Gastroesophageal sphincter (tissue), 4 donors: ENCODE measurements at regions not wholly inside any gene's neighbourhood (a gene's known extent, or its start where the extent isn't known, plus 50 kb on each side); places are given as distances from the start of the nearest gene placed in this dataset.
A peak's percentile ranks its signal among the peaks of the same experiment; 100 is the strongest.

Experiments used
- ATAC-seq: fragments of 150-250 bp; one replicate; pipeline ENCODE4 v1.9.1; 2016; ENCODE audit warnings: mild to moderate bottlenecking, moderate library complexity
- H3K27ac ChIP-seq, 4 donors: fragments of 200-600 bp; sonication (generic) in 3 of 4; 1 replicate in 3 of 4; 2 replicates in 1 of 4; pipeline ENCODE4 v1.5.1; 2016 to 2019
- H3K27me3 ChIP-seq: fragments of 200-600 bp; sonication (generic); one replicate; pipeline ENCODE4 v1.5.1; 2019
- H3K36me3 ChIP-seq, 2 donors: fragments of 200-600 bp; sonication (generic); one replicate each; pipeline ENCODE4 v1.5.1; 2019; ENCODE audit warnings: control low read depth in 1 of 2
- H3K4me1 ChIP-seq, 3 donors: fragments of 200-600 bp; sonication (generic); 1 replicate in 2 of 3; 2 replicates in 1 of 3; pipeline ENCODE4 v1.5.1; 2016 to 2019; ENCODE audit warnings: control low read depth in 2 of 3
- H3K4me3 ChIP-seq, 2 donors: fragments of 200-600 bp; sonication (generic); one replicate each; pipeline ENCODE4 v1.5.1; 2019; ENCODE audit warnings: mild to moderate bottlenecking in 1 of 2, moderate library complexity in 1 of 2
- H3K9me3 ChIP-seq, 3 donors: fragments of 200-600 bp; sonication (generic); one replicate each; pipeline ENCODE4 v1.5.1; 2017 to 2019; ENCODE audit warnings: control low read depth in 2 of 3
- EP300 ChIP-seq: sonication (generic); formaldehyde crosslinking; IDR thresholded peaks from one replicate; pipeline ENCODE4 v1.6.1; 2017; ENCODE audit warnings: antibody characterized with exemption, mild to moderate bottlenecking
- POLR2A ChIP-seq, 2 donors: fragments of 450-650 bp; IDR thresholded peaks; one replicate each; pipeline ENCODE4 v1.6.1; 2017; ENCODE audit warnings: antibody characterized with exemption in 2 of 2, mild to moderate bottlenecking in 2 of 2, moderate library complexity in 1 of 2
- POLR2AphosphoS5 ChIP-seq: sonication (generic); formaldehyde crosslinking; IDR thresholded peaks from one replicate; pipeline ENCODE4 v1.6.1; 2017; ENCODE audit warnings: antibody characterized with exemption
- WGBS, 2 donors: methylation state at CpG; one replicate each; pipeline ENCODE4 v1.1.5; 2018; ENCODE audit warnings: low coverage in 1 of 2; 5-methylcytosine and 5-hydroxymethylcytosine counted together
- TF ChIP-seq, protein P1 (sequence below), 4 experiments: fragments of 200-600 bp in 2 of 4; fragments of 450-650 bp in 2 of 4; sonication (generic) in 1 of 4; IDR thresholded peaks; one replicate each; pipeline ENCODE4 v1.5.1; 2017 to 2019; ENCODE audit warnings: antibody characterized with exemption in 4 of 4, mild to moderate bottlenecking in 2 of 4, moderate library complexity in 2 of 4

DNA sequence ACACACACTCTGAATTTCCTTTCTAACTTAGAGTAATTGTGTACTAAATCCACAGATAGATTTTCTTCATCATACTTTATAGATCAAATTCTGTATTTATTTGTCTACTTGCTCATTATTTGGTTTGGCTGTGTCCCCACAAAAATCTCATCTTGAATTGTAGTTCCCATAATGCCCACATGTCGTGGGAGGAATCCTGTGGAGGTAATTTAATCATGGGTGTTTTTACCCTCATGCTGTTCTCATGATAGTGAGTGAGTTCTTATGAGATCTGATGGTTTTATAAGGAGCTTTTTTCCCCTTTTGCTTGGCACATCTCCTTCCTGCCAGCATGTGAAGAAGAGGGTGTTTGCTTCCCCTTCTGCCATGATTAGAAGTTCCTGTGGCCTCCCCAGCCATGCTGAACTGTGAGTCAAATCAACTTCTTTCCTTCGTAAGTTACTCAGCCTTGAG is 198.3 kb upstream of the TGFBR2 start:
- 82 to 100% methylated on average over 1 to 2 of the region's 2 CpGs for WGBS, 2 donors
- Histone ChIP-seq H3K36me3 (no peaks in the 10 kb centered on the region), H3K27ac (no peak overlapping the region), H3K9me3 (no peaks in the 10 kb centered on the region), H3K4me1 (peaks cover 0 to 5% (median 3%) of the 10 kb centered on the region in 3 donors), H3K4me3 (no peak overlapping the region), H3K27me3 (no peaks in the 10 kb centered on the region)
- TF ChIP-seq POLR2AphosphoS5 (no peak), EP300 (no peak), POLR2A (IDR thresholded peaks at IDR 0.05) (no peak)
- TF ChIP-seq, protein P1, sequence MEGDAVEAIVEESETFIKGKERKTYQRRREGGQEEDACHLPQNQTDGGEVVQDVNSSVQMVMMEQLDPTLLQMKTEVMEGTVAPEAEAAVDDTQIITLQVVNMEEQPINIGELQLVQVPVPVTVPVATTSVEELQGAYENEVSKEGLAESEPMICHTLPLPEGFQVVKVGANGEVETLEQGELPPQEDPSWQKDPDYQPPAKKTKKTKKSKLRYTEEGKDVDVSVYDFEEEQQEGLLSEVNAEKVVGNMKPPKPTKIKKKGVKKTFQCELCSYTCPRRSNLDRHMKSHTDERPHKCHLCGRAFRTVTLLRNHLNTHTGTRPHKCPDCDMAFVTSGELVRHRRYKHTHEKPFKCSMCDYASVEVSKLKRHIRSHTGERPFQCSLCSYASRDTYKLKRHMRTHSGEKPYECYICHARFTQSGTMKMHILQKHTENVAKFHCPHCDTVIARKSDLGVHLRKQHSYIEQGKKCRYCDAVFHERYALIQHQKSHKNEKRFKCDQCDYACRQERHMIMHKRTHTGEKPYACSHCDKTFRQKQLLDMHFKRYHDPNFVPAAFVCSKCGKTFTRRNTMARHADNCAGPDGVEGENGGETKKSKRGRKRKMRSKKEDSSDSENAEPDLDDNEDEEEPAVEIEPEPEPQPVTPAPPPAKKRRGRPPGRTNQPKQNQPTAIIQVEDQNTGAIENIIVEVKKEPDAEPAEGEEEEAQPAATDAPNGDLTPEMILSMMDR (IDR thresholded peaks at IDR 0.05): no peak
- no peak for ATAC-seq

GRCh38 chr3:30418443-30418842 is 188.0 kb upstream of the TGFBR2 start:
- Histone ChIP-seq H3K4me1 (no peaks in the 10 kb centered on the region), H3K36me3 (no peaks in the 10 kb centered on the region), H3K27ac (no peak overlapping the region), H3K27me3 (no peaks in the 10 kb centered on the region), H3K9me3 (no peaks in the 10 kb centered on the region), H3K4me3 (no peak overlapping the region)
- ATAC-seq: no peak
- 87 to 89% methylated on average over 1 of the region's 1 CpG for WGBS, 2 donors
- TF ChIP-seq POLR2A (IDR thresholded peaks at IDR 0.05) (no peak), EP300 (no peak), POLR2AphosphoS5 (no peak)

- Histone ChIP-seq H3K27me3 (no peaks in the 10 kb centered on the region), H3K27ac (no peak overlapping the region), H3K9me3 (no peaks in the 10 kb centered on the region), H3K4me3 (no peak overlapping the region), H3K36me3 (no peaks in the 10 kb centered on the region), H3K4me1 (peaks cover 3 to 11% (median 9%) of the 10 kb centered on the region in 3 donors)
- WGBS, 2 donors: 65 to 81% methylated on average over 2 of the region's 2 CpGs
- TF ChIP-seq, protein P1 (IDR thresholded peaks at IDR 0.05): no peak
- TF ChIP-seq POLR2AphosphoS5: peak; percentile 36
- no peak for ATAC-seq
These were observed 185.1 kb upstream of the TGFBR2 start for GRCh38 chr3:30421266-30421665.

DNA sequence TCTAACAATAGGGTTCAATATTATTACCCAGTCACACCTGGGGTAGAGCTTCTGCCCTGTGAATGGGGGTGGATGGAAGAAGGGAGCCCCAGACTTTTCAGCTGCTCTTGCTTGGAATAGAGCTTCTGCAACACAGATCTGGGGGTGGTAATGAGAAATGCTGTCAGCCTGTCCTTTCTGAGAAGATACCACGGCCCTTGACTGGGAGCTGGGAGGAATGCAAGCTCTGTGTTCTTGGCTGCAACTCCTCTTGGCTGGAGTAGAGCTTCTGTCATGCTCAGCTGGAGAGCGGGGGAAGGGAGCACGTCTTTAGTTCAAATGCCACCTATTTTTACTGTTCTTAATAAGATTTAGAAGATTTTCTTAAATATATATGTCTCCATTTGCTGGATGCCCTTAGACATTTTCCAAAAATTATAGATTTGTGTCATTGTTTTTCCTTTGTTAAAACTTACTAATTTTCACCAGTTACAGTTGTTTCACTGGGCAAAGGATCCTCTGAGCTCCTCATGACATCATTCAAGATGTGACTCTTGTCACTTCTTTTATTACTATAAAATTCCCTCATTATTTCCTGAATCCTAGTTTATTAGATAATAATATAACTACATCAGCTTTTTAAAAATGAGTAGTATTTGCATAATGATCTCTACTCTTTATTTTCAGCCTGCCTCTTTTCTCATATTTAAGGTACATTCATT is 180.0 kb upstream of the TGFBR2 start:
- no peaks in the 10 kb centered on the region for H3K27me3 ChIP-seq
- H3K4me1 ChIP-seq: peaks cover 3 to 23% (median 18%) of the 10 kb centered on the region in 3 donors
- ATAC-seq: peak; percentile 97
- H3K9me3 ChIP-seq: no peaks in the 10 kb centered on the region
- H3K4me3 ChIP-seq: no peak overlapping the region
- H3K36me3 ChIP-seq: no peaks in the 10 kb centered on the region
- WGBS, 2 donors: 9 to 17% methylated on average over 2 to 3 of the region's 3 CpGs
- H3K27ac ChIP-seq: peak overlapping the region; percentile 35 to 80 (median 73)
- TF ChIP-seq POLR2A (IDR thresholded peaks at IDR 0.05) (no peak), EP300 (no peak), POLR2AphosphoS5 (peak; percentile 62)

DNA sequence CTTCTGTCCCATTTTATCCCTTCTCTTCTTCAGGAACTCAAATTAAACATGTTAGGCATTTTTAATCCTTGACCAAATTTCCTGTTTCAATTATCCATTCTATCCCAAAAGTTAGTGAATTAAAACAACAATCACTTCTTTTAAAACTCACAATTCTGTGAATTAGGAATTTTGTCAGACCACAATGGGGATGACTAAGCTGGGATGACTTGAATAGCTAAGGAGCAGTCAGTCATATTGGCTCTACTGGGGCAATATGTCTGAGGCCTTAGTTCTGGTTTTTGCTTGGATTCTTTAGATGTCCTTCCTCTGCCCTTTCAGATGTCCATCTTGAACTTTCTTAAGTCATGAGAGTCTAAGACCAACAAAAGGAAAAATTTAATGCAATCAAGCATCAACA is 178.2 kb upstream of the TGFBR2 start:
- ATAC-seq: no peak
- no peaks in the 10 kb centered on the region for H3K36me3 ChIP-seq
- no peaks in the 10 kb centered on the region for H3K27me3 ChIP-seq
- H3K9me3 ChIP-seq: no peaks in the 10 kb centered on the region
- H3K4me1 ChIP-seq: peaks cover 3 to 23% (median 18%) of the 10 kb centered on the region in 3 donors
- TF ChIP-seq EP300: no peak
- TF ChIP-seq, protein P1 (IDR thresholded peaks at IDR 0.05): no peak
- H3K27ac ChIP-seq: no peak overlapping the region
- H3K4me3 ChIP-seq: no peak overlapping the region

- no peak for TF ChIP-seq EP300
- TF ChIP-seq, protein P1 (IDR thresholded peaks at IDR 0.05): no peak
- TF ChIP-seq POLR2A (IDR thresholded peaks at IDR 0.05): no peak
- TF ChIP-seq POLR2AphosphoS5: no peak
- peak overlapping the region; percentile 60 to 99 (median 81) for H3K27ac ChIP-seq
- no peaks in the 10 kb centered on the region for H3K36me3 ChIP-seq
- H3K4me1 ChIP-seq: peaks cover 8 to 55% (median 40%) of the 10 kb centered on the region in 3 donors
- ATAC-seq: no peak
- peak overlapping the region in 1 of 2 donors; percentile 8 for H3K4me3 ChIP-seq
- H3K9me3 ChIP-seq: no peaks in the 10 kb centered on the region
- 52 to 66% methylated on average over 7 of the region's 7 CpGs for WGBS, 2 donors
- no peaks in the 10 kb centered on the region for H3K27me3 ChIP-seq
These were observed 170.5 kb upstream of the TGFBR2 start for GRCh38 chr3:30435861-30436331.
